ENCODE measurements at regions not wholly inside any gene's neighbourhood (a gene's known extent, or its start where the extent isn't known, plus 50 kb on each side); places are given as distances from the start of the nearest gene placed in this dataset.

- TF ChIP-seq TEAD4 (IDR thresholded peaks at IDR 0.05; ENCODE audit: borderline replicate concordance, insufficient read depth) (no peak), FOSL2 (IDR thresholded peaks at IDR 0.05; ENCODE audit: borderline replicate concordance, low read depth) (no peak), REST (IDR thresholded peaks at IDR 0.05; ENCODE audit: low read depth, low read length) (no peak), PBX3 (IDR thresholded peaks at IDR 0.05) (no peak), JUND (IDR thresholded peaks at IDR 0.05) (no peak), FOXJ3 (CRISPR knock-in tag; IDR thresholded peaks at IDR 0.05) (no peak), RFX5 (IDR thresholded peaks at IDR 0.05; ENCODE audit: low read length) (no peak), ELF1 (IDR thresholded peaks at IDR 0.05) (no peak), MXI1 (IDR thresholded peaks at IDR 0.05; ENCODE audit: low read depth, low read length) (no peak), YY1 (IDR thresholded peaks at IDR 0.05; ENCODE audit: low read depth) (no peak)
Measured at GRCh38 chr3:163745204-163745603, 1333.1 kb downstream of the SI start (continued).

- 8% methylated on average over 1 of the region's 1 CpG for WGBS (ENCODE audit: low lambda C conversion rate)
- TF ChIP-seq POLR2AphosphoS5 (IDR thresholded peaks at IDR 0.05; ENCODE audit: low read depth, low read length), result no peak
- TF ChIP-seq SMC3 (IDR thresholded peaks at IDR 0.05; ENCODE audit: low read depth, low read length), result no peak
- TF ChIP-seq MEF2A (IDR thresholded peaks at IDR 0.05; ENCODE audit: borderline replicate concordance, low read depth), result no peak
- no peak for TF ChIP-seq EP300 (IDR thresholded peaks at IDR 0.05; ENCODE audit: borderline replicate concordance in 1 of 2, low read depth in 1 of 2, low read length in 1 of 2)
- TF ChIP-seq RFX5 (IDR thresholded peaks at IDR 0.05; ENCODE audit: low read length), result no peak
- no peak for TF ChIP-seq CHD2 (IDR thresholded peaks at IDR 0.05; ENCODE audit: low read length, partially characterized antibody)
- TF ChIP-seq NRF1 (IDR thresholded peaks at IDR 0.05; ENCODE audit: low read depth, low read length), result no peak
- TF ChIP-seq RCOR1 (IDR thresholded peaks at IDR 0.05; ENCODE audit: low read length), result no peak
- TF ChIP-seq TEAD4 (IDR thresholded peaks at IDR 0.05; ENCODE audit: borderline replicate concordance, insufficient read depth), result no peak
- no peak for TF ChIP-seq YY1 (IDR thresholded peaks at IDR 0.05; ENCODE audit: low read depth)
- TF ChIP-seq NFIC (IDR thresholded peaks at IDR 0.05; ENCODE audit: borderline replicate concordance), result no peak
- TF ChIP-seq GATA2 (CRISPR knock-in tag; IDR thresholded peaks at IDR 0.05), result no peak
- no peak for TF ChIP-seq RAD21 (IDR thresholded peaks at IDR 0.05; ENCODE audit: low read length)
- no peak for TF ChIP-seq PBX3 (IDR thresholded peaks at IDR 0.05)
- TF ChIP-seq SIN3A (IDR thresholded peaks at IDR 0.05; ENCODE audit: borderline replicate concordance, low read depth, low read length), result no peak
- no peak for TF ChIP-seq USF2 (IDR thresholded peaks at IDR 0.05; ENCODE audit: borderline replicate concordance, low read depth, low read length)
- TF ChIP-seq FOSL2 (IDR thresholded peaks at IDR 0.05; ENCODE audit: borderline replicate concordance, low read depth), result no peak
- TF ChIP-seq FOXJ3 (CRISPR knock-in tag; IDR thresholded peaks at IDR 0.05), result no peak
- TF ChIP-seq JUND (IDR thresholded peaks at IDR 0.05), result no peak
Measured at GRCh38 chr3:163735394-163735793, 1342.9 kb downstream of the SI start.

More at GRCh38 chr3:163735394-163735793, 1342.9 kb downstream of the SI start:
- no peaks in the 10 kb centered on the region for H3K79me2 ChIP-seq (ENCODE audit: insufficient read depth)
- DNase-seq, result no peak
- no peak overlapping the region for H2AFZ ChIP-seq (ENCODE audit: low read depth)
- no peaks in the 10 kb centered on the region for H3K27me3 ChIP-seq (ENCODE audit: insufficient read depth)
- H4K20me1 ChIP-seq (ENCODE audit: insufficient read depth), result no peaks in the 10 kb centered on the region
- no peaks in the 10 kb centered on the region for H3F3A ChIP-seq (replicated peaks; ENCODE audit: insufficient read depth)
- H3K27ac ChIP-seq (ENCODE audit: low read depth in 2 of 2, low read length in 1 of 2), result no peak overlapping the region
- ChIA-PET POLR2A (no interaction called here), CTCF (no interaction called here)
- no peaks in the 10 kb centered on the region; the same call in 1 of the 2 replicates for H3K9me3 ChIP-seq
- H3K4me1 ChIP-seq (ENCODE audit: control insufficient read depth in 1 of 2, insufficient read depth in 2 of 2, low read depth in 1 of 2, low read length in 1 of 2), result no peaks in the 10 kb centered on the region
- no peaks in the 10 kb centered on the region for H3K36me3 ChIP-seq (replicated peaks in 1 of 2; ENCODE audit: control insufficient read depth in 1 of 2, insufficient read depth in 2 of 2, low read length in 1 of 2)
- no peak overlapping the region for H3K4me3 ChIP-seq (ENCODE audit: low read depth in 2 of 2, low read length in 1 of 2)
- H3K9me2 ChIP-seq, result no peaks in the 10 kb centered on the region
- H3K9ac ChIP-seq, result no peak overlapping the region
- no peak overlapping the region for H3K4me2 ChIP-seq

Measured in SK-N-SH (cell line).